HG03064 (cell line): ENCODE measurements at regions not wholly inside any gene's neighbourhood (a gene's known extent, or its start where the extent isn't known, plus 50 kb on each side); places are given as distances from the start of the nearest gene placed in this dataset.

Experiments
- ATAC-seq: cut with Tn5 transposase; IDR thresholded peaks from one replicate; pipeline ENCODE4 v1.9.1; 2021; ENCODE audit warnings: low read depth; ENCODE audit not compliant: unreplicated experiment

GRCh38 chr10:121290674-121291073 lies 307.6 kb downstream of the FGFR2 start:
- no peak for ATAC-seq

GRCh38 chr10:121291376-121291775 lies 306.9 kb downstream of the FGFR2 start:
- no peak for ATAC-seq

DNA sequence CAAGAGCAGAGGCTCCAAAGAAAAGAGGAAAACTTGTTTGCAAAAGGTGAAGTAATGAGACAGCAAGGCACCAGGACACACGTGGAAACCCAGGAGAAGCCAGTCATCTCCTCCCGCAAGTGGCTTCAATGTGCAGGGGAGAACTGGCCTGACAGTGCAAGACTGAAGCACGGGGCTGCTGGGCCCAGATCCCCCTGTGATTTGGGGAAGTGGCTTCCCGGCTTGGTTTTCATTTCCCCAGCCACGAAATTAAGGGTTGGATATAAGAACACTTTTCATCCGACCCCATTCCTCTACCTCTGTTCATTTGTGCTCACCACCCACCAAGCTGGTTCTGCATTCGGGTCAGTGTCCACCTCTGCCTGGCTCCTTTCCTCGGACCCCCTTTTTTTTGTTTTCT lies 306.4 kb downstream of the FGFR2 start:
- ATAC-seq, result no peak

DNA sequence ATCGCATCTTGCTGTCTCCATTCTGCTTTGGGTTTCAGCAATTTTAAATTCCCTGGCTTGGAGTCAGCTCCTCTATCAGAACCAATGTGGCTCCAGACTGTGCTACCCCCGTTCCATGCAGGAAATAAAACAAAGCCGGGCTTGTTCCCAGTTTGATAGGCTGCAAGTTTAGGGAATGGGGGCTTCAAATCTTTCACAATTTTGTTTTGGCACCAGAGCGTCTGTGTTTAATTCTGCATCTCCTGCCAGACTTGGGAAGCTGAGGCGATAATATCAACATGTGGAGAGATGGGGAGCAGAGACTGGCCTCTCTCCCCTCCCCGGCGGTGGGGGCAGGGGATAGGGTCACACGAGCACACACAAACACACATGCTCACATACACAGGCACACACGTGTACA lies 305.9 kb downstream of the FGFR2 start:
- no peak for ATAC-seq

- ATAC-seq, result no peak
These were observed 305.1 kb downstream of the FGFR2 start for GRCh38 chr10:121293110-121293509.

DNA sequence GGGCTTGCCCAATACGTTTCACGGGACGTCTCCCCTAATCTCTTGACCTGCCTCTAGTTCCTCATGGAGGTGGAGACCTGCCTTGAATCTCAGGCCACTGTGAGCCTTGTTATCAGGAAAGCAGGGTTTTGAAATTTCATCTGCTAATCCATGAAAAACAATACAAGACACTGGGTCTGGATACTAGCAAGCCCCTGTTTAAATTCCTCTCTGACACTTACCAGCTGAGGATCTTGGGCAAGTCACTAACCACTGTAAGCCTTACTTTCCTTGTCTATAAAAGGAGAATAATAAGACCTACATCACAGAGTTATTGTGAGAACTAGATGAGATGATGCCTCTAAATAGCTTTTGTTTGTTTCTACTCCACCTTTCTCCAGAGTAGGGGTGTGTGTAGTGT lies 303.6 kb downstream of the FGFR2 start:
- ATAC-seq, result no peak

- no peak for ATAC-seq
These were observed 301.9 kb downstream of the FGFR2 start for GRCh38 chr10:121296378-121296777.

- ATAC-seq, result no peak
These were observed 301.2 kb downstream of the FGFR2 start for GRCh38 chr10:121296881-121297585.

GRCh38 chr10:121300723-121301122 lies 297.5 kb downstream of the FGFR2 start:
- no peak for ATAC-seq

DNA sequence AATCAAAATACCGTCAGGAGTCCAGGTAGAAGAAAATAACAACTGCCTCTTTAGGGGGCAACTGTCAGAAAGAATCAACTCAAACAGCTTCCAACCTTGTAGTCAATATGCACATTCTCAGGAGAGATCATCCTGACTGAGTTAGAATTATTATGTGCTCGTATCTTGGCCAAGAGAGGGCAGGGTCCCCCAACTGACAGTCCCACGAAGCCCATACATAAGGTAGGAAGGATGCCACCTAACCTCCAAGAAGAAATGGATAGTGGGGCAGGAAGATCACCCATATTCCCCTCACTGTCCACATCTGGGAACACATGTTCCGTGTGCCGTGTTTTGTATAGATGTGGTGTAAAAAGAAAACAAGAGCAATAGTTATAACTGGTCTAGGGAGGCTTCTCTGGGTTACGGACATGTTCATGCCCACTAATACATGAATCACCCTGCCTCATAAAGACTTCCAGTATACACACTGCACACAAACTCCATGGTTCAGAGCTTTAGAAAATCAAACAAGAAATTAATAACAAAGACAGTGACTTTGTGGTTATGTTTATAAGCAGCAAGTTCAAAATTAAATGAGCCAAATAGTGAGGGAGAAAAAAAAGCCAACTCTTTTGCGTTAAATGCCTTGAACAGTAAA lies 295.6 kb downstream of the FGFR2 start:
- no peak for ATAC-seq

- no peak for ATAC-seq
These were observed 294.9 kb downstream of the FGFR2 start for GRCh38 chr10:121303287-121303890.

DNA sequence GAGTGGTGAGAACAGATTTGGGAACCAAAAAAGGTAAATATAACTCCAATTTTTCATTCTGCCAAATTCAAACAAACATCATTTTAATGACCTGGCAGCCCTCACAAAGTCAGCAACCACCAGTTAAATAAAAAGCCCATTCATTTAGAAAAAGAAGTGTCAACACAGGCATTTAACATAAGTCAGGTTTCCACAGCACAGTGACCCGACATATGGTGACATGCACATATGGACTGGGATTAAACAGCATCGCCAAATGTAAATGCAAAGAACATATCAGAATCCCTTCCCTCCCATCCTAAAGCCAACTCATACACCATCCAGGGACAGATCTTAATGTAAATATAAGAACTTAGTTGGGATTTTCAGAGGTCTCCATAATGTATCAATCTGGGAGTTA lies 293.2 kb downstream of the FGFR2 start:
- ATAC-seq, result no peak

DNA sequence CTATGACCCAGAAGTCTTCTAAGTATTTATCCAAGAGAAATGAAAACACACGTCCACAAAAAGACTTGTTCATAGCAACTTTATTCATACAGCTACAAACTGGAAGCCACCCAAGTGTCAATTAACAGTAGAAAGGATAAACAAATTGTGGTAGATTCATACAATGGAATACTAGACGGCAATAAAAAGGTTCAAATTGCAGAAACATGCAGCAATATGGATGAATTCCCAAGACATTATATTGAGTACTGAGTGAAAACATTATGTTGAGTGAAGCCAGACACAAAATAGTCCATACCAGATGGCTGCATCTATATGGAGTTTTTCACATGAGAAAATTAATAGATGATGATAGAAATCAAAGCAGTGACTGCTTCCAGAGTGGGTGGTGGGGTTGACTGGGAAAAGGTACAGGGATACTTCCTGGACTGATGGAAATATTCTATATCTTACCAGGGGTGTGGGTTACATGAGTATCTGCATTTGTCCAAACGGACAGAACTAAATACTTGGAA lies 292.0 kb downstream of the FGFR2 start:
- ATAC-seq, result no peak

DNA sequence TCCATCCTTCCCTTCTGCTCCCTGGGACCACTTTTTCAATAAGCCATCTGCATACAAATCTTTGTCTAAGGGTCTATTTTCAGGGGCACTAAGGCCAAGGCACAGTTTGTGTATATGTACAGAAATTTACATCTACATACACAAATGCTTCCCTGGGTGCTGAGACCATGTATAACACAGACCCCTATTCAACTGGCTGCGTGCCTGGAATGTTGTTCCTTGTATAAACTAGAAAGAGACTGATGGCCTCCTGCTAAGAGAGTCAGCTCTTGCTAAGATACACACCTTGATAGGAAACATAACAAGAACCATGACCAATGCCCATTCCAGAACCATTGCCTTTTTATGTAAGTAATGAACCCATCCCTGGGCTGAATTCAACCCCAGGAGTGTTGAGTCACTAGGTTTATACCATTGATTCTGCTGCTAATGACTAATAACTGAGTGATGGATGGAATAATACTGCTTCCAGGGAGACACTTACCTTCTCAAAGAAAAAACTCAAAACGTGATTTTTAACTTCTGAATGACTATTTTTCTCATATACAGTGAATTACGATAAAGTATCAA lies 290.7 kb downstream of the FGFR2 start:
- no peak for ATAC-seq

DNA sequence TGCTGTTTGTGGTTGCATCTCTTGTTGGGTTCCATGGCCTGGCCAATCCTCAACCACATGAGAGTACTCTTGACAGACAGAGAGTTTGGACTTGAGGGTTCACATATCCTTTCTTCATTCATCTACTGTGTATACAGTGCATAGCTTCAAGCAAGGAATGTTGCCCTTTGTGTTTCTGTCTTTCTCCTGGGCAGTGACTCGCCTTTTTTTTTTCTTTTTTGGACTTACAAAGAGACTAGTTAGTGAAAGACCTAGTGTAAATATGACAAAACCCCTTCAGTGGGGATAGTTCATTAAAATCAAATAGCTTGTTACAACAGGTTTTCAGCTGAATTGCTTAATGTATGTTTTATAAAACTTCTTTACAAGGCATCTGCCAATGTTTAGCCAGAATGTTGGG lies 290.2 kb downstream of the FGFR2 start:
- ATAC-seq, result no peak

DNA sequence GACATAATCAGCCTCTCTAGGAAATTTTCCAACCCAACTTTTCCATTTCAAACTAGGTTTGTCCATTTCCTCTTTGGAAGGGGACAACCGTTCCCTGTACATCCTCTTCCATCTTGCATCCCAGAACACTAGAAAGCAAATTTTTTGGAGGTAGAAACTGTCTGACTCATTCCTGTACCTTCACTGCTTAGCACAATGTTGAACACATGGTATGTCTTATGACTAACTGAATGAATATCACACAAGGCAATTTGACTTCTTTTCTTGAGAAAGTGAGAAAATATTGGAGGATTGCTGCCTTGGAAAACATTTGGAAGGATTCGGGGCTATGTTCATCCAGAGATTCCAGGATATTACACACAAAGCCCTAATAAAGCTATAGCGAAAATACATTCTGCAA lies 289.1 kb downstream of the FGFR2 start:
- ATAC-seq, result no peak

DNA sequence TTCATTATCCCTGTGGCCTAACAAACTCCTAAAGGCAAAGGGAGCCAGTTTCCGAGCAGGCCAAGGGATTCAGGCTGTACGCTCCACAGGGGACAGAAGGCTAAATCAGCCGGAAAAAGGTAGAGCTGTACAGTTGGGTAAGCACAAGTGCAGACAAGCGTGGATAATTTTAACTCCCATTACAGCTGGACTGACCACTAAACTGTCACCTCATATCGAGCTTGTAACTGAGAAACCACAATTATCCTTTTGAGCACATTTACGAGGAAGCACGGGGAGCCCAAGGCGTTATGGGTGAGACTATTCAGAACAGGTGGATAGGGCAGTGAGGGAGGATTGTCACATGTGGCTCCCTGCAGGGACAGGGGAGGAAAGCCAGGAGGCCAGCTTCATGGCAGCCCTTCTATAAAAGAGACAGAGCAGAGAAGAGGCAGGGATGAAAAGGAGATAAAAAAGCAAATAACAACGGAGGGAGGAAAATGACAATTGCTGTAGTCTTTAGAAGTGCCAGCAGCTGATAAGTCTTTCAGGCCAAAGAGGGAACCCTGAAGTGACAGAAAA lies 288.0 kb downstream of the FGFR2 start:
- ATAC-seq, result no peak

DNA sequence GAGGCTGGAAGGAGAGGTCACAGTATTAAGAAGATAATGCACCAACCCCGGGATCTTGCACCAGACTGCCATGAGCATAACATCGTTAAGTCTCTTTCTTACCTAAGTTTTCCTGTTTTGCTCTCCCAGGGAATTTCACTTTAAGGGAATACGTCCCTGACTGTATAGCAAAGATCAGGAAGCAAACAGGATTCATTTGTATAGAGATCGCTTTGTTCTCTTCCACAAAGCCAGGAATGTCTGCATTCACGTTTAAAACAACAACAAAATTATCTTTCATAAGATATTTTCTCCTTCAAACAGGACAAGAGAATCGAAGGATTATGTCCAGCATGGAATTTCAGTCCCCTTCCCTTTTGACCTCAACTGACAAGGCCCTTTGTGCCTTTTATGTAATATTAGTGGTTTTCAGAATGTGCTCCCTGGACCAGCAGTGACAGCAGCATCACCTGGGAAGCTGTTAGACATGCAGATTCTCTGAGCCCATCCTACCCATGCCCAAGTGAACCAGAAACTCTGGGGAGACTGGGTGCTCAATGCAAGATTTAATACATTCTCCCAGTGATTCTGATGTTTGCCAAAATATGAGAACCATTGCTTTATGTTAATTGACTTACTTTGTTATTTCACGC lies 286.3 kb downstream of the FGFR2 start:
- no peak for ATAC-seq

GRCh38 chr10:121312587-121312986 lies 285.7 kb downstream of the FGFR2 start:
- ATAC-seq, result no peak

- ATAC-seq, result no peak
These were observed 284.9 kb downstream of the FGFR2 start for GRCh38 chr10:121313119-121313875.
